Stimulated activated CD8-positive, alpha-beta memory T cell treated with anti-CD3 and anti-CD28 coated beads, Interleukin-7, amount 100 ng/mL, for 1 hour (primary cell): ENCODE measurements at regions not wholly inside any gene's neighbourhood (a gene's known extent, or its start where the extent isn't known, plus 50 kb on each side); places are given as distances from the start of the nearest gene placed in this dataset.
"Not testable (repeated sequence)": the region's sequence is repeated elsewhere in the genome, so short reads cannot be mapped to it uniquely, and the experiment has no call there.

Experiments used
- DNase-seq, 2 donors: peaks; one replicate each; pipeline ENCODE4 v3.0.0-alpha.2; 2020; ENCODE audit warnings: low read depth in 2 of 2

GRCh38 chr2:8363161-8363560, 318.7 kb upstream of the ID2 start:
- DNase-seq: no peak

GRCh38 chr2:8364668-8365067, 317.2 kb upstream of the ID2 start:
- DNase-seq: no peak

GRCh38 chr2:8365331-8365910, 316.4 kb upstream of the ID2 start:
- no peak for DNase-seq

- DNase-seq: no peak
These were observed 314.0 kb upstream of the ID2 start for GRCh38 chr2:8367833-8368232.

- DNase-seq: no peak
These were observed 313.4 kb upstream of the ID2 start for GRCh38 chr2:8368463-8368862.

GRCh38 chr2:8369522-8369921, 312.3 kb upstream of the ID2 start:
- DNase-seq: no peak

GRCh38 chr2:8370258-8370802, 311.5 kb upstream of the ID2 start:
- DNase-seq: no peak

GRCh38 chr2:8371653-8372052, 310.2 kb upstream of the ID2 start:
- DNase-seq: no peak

- DNase-seq: no peak
These were observed 307.1 kb upstream of the ID2 start for GRCh38 chr2:8374782-8375181.

GRCh38 chr2:8376603-8377410, 305.0 kb upstream of the ID2 start:
- no peak for DNase-seq

- no peak for DNase-seq
These were observed 303.6 kb upstream of the ID2 start for GRCh38 chr2:8378016-8378810.

GRCh38 chr2:8379128-8379527, 302.7 kb upstream of the ID2 start:
- DNase-seq: no peak

GRCh38 chr2:8379549-8379948, 302.3 kb upstream of the ID2 start:
- DNase-seq: no peak

- no peak for DNase-seq
These were observed 301.8 kb upstream of the ID2 start for GRCh38 chr2:8380026-8380425.

- DNase-seq: no peak
These were observed 301.3 kb upstream of the ID2 start for GRCh38 chr2:8380566-8380965.

GRCh38 chr2:8382485-8382884, 299.4 kb upstream of the ID2 start:
- DNase-seq: no peak

GRCh38 chr2:8386748-8387147, 295.1 kb upstream of the ID2 start:
- DNase-seq: not testable (repeated sequence)

- no peak for DNase-seq
These were observed 293.1 kb upstream of the ID2 start for GRCh38 chr2:8388781-8389180.

GRCh38 chr2:8389431-8390108, 292.3 kb upstream of the ID2 start:
- DNase-seq: no peak

- no peak for DNase-seq
These were observed 290.7 kb upstream of the ID2 start for GRCh38 chr2:8391126-8391525.

GRCh38 chr2:8391584-8391983, 290.3 kb upstream of the ID2 start:
- DNase-seq: no peak
